ENCODE measurements at regions not wholly inside any gene's neighbourhood (a gene's known extent, or its start where the extent isn't known, plus 50 kb on each side); places are given as distances from the start of the nearest gene placed in this dataset.
"Not testable (repeated sequence)": the region's sequence is repeated elsewhere in the genome, so short reads cannot be mapped to it uniquely, and the experiment has no call there.

- H3K4me3 ChIP-seq (ENCODE audit: low read length in 2 of 2); H3K4me2 ChIP-seq (ENCODE audit: insufficient read depth, low read length, poor library complexity, severe bottlenecking); H2BK15ac ChIP-seq (ENCODE audit: low read length); H2BK12ac ChIP-seq (ENCODE audit: low read length); H2BK120ac ChIP-seq (ENCODE audit: low read depth, low read length); H3K27me3 ChIP-seq (ENCODE audit: control insufficient read depth in 3 of 3, insufficient read depth in 3 of 3, low read depth in 1 of 3, low read length in 3 of 3); H3K14ac ChIP-seq (ENCODE audit: low read length); H4K8ac ChIP-seq (ENCODE audit: low read depth, low read length); H3K27ac ChIP-seq (replicated peaks; ENCODE audit: low read length); H2BK5ac ChIP-seq (ENCODE audit: low read length); H4K91ac ChIP-seq (ENCODE audit: low read depth, low read length, poor library complexity); H3K9ac ChIP-seq (ENCODE audit: low read depth, low read length, poor library complexity); DNase-seq (ENCODE audit: low spot score); H3K18ac ChIP-seq (ENCODE audit: low read length); H3K9me3 ChIP-seq (replicated peaks in 1 of 2; ENCODE audit: control insufficient read depth in 2 of 2, insufficient read depth in 1 of 2, low read depth in 1 of 2, low read length in 2 of 2); H3K23ac ChIP-seq (ENCODE audit: low read depth, low read length, poor library complexity); H2AFZ ChIP-seq (ENCODE audit: low read length); H3K79me1 ChIP-seq (ENCODE audit: low read depth, low read length); H2AK5ac ChIP-seq (ENCODE audit: low read depth, low read length); H3K4ac ChIP-seq (ENCODE audit: low read length); H3K36me3 ChIP-seq (replicated peaks in 1 of 2; ENCODE audit: control insufficient read depth in 2 of 2, insufficient read depth in 2 of 2, low read length in 2 of 2); H3K4me1 ChIP-seq (ENCODE audit: control insufficient read depth in 2 of 2, insufficient read depth in 1 of 2, low read depth in 1 of 2, low read length in 2 of 2): not testable (repeated sequence)
- WGBS, 2 donors (ENCODE audit: extremely low coverage in 2 of 2, insufficient read length in 2 of 2, insufficient replicate concordance in 1 of 2), result no CpG with 5 or more reads among the region's 66 CpGs
Observed at GRCh38 chr1:161447760-161448332, 57.4 kb upstream of the FCGR2A start.

DNA sequence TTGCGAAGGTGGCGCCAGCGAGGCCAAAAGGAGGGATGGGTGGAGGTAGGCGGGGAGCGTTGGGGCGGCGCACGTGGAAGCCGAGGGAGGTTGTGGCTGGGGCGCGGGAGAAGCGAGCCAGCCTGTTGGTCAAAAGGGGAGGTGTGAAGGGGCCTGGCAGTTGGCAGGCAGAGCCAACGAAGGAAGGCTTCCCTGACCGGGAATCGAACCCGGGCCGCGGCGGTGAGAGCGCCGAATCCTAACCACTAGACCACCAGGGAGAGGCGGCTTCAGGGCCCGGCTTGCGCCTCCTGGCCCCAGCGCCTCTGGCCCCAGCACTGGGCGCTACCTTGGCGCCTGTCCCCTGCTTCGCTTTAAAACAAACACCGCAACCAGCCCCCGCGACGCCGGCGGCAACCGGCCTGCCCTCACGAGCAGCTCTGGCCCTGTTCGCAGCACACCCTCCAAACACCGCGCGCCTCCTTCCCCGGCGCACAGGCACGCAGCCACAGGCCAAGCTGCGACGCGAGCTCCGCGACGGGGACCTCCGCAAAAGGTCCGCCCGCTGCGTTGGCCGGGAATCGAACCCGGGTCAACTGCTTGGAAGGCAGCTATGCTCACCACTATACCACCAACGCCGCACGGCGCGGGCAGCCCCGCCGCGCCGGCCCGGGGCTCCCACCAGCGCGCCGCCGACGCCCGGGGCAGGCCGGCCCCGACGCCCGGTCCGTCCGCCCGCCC lies 58.1 kb upstream of the FCGR2A start:
- H4K91ac ChIP-seq (ENCODE audit: low read depth, low read length, poor library complexity); H3K27me3 ChIP-seq (ENCODE audit: control insufficient read depth in 3 of 3, insufficient read depth in 3 of 3, low read depth in 1 of 3, low read length in 3 of 3); H2BK15ac ChIP-seq (ENCODE audit: low read length); H3K4me2 ChIP-seq (ENCODE audit: insufficient read depth, low read length, poor library complexity, severe bottlenecking); H3K4me1 ChIP-seq (ENCODE audit: control insufficient read depth in 2 of 2, insufficient read depth in 1 of 2, low read depth in 1 of 2, low read length in 2 of 2); H4K8ac ChIP-seq (ENCODE audit: low read depth, low read length); H2BK5ac ChIP-seq (ENCODE audit: low read length); H2BK120ac ChIP-seq (ENCODE audit: low read depth, low read length); H3K4ac ChIP-seq (ENCODE audit: low read length); H3K4me3 ChIP-seq (ENCODE audit: low read length in 2 of 2); H3K9ac ChIP-seq (ENCODE audit: low read depth, low read length, poor library complexity); H3K79me1 ChIP-seq (ENCODE audit: low read depth, low read length); H3K36me3 ChIP-seq (replicated peaks in 1 of 2; ENCODE audit: control insufficient read depth in 2 of 2, insufficient read depth in 2 of 2, low read length in 2 of 2); DNase-seq (ENCODE audit: low spot score); H2AK5ac ChIP-seq (ENCODE audit: low read depth, low read length); H3K14ac ChIP-seq (ENCODE audit: low read length); H3K23ac ChIP-seq (ENCODE audit: low read depth, low read length, poor library complexity); H3K18ac ChIP-seq (ENCODE audit: low read length); H3K27ac ChIP-seq (replicated peaks; ENCODE audit: low read length); H3K9me3 ChIP-seq (replicated peaks in 1 of 2; ENCODE audit: control insufficient read depth in 2 of 2, insufficient read depth in 1 of 2, low read depth in 1 of 2, low read length in 2 of 2); H2BK12ac ChIP-seq (ENCODE audit: low read length); H2AFZ ChIP-seq (ENCODE audit: low read length): not testable (repeated sequence)
- no CpG with 5 or more reads among the region's 79 CpGs for WGBS, 2 donors (ENCODE audit: extremely low coverage in 2 of 2, insufficient read length in 2 of 2, insufficient replicate concordance in 1 of 2)

DNA sequence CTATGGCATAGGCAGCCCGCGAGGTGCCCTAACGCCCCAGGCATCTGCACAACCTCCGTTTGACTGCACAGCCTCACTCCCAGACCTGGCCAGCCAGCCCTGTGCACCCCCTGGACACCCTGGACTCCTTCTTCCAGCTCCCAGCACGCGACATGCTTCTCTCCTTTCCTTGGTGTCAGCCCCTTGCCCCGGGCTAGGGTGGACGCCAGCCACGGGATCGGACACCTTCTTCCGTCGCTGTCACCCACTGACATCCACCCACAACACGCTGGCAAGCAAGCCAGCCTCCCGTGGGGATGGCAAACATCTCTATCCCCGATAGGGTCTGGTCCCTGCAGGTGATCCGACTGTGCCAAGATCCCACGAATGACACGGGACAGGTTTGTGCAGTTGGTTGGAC lies 60.5 kb upstream of the FCGR2A start:
- H2BK15ac ChIP-seq (ENCODE audit: low read length); H4K91ac ChIP-seq (ENCODE audit: low read depth, low read length, poor library complexity); H3K4me3 ChIP-seq (ENCODE audit: low read length in 2 of 2); H2BK120ac ChIP-seq (ENCODE audit: low read depth, low read length); H2AFZ ChIP-seq (ENCODE audit: low read length); H2BK12ac ChIP-seq (ENCODE audit: low read length); H3K4ac ChIP-seq (ENCODE audit: low read length); H3K23ac ChIP-seq (ENCODE audit: low read depth, low read length, poor library complexity); H3K14ac ChIP-seq (ENCODE audit: low read length); H3K18ac ChIP-seq (ENCODE audit: low read length); H3K27me3 ChIP-seq (ENCODE audit: control insufficient read depth in 3 of 3, insufficient read depth in 3 of 3, low read depth in 1 of 3, low read length in 3 of 3); H3K36me3 ChIP-seq (replicated peaks in 1 of 2; ENCODE audit: control insufficient read depth in 2 of 2, insufficient read depth in 2 of 2, low read length in 2 of 2); H3K27ac ChIP-seq (replicated peaks; ENCODE audit: low read length); H3K4me1 ChIP-seq (ENCODE audit: control insufficient read depth in 2 of 2, insufficient read depth in 1 of 2, low read depth in 1 of 2, low read length in 2 of 2); DNase-seq (ENCODE audit: low spot score); H4K8ac ChIP-seq (ENCODE audit: low read depth, low read length); H3K9ac ChIP-seq (ENCODE audit: low read depth, low read length, poor library complexity); H3K79me1 ChIP-seq (ENCODE audit: low read depth, low read length); H2BK5ac ChIP-seq (ENCODE audit: low read length); H3K4me2 ChIP-seq (ENCODE audit: insufficient read depth, low read length, poor library complexity, severe bottlenecking); H2AK5ac ChIP-seq (ENCODE audit: low read depth, low read length); H3K9me3 ChIP-seq (replicated peaks in 1 of 2; ENCODE audit: control insufficient read depth in 2 of 2, insufficient read depth in 1 of 2, low read depth in 1 of 2, low read length in 2 of 2): not testable (repeated sequence)
- WGBS, 2 donors (ENCODE audit: extremely low coverage in 2 of 2, insufficient read length in 2 of 2, insufficient replicate concordance in 1 of 2), result no CpG with 5 or more reads among the region's 18 CpGs

DNA sequence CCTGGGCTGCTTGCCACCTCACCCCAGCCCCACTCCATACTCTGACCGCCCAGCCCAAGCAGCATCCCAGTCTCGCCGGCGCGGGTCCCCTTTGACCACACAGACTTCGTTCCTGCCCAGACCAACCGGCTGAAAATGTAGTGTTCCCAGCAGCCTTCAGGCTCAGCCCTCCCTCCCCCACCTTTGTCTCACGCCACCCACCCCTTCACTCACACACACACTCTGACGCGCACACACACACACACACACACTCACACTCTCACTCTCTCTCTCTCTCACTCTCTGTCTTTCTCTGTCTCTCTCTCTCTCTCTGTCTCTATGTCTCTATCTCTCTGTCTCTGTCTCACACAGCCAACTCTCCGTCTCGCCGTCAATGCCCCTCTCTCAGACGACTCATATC lies 61.0 kb upstream of the FCGR2A start:
- H3K9me3 ChIP-seq (replicated peaks in 1 of 2; ENCODE audit: control insufficient read depth in 2 of 2, insufficient read depth in 1 of 2, low read depth in 1 of 2, low read length in 2 of 2); H3K18ac ChIP-seq (ENCODE audit: low read length); H4K8ac ChIP-seq (ENCODE audit: low read depth, low read length); H2AFZ ChIP-seq (ENCODE audit: low read length); DNase-seq (ENCODE audit: low spot score); H3K4me1 ChIP-seq (ENCODE audit: control insufficient read depth in 2 of 2, insufficient read depth in 1 of 2, low read depth in 1 of 2, low read length in 2 of 2); H3K14ac ChIP-seq (ENCODE audit: low read length); H2BK120ac ChIP-seq (ENCODE audit: low read depth, low read length); H2BK12ac ChIP-seq (ENCODE audit: low read length); H2BK5ac ChIP-seq (ENCODE audit: low read length); H3K4me3 ChIP-seq (ENCODE audit: low read length in 2 of 2); H3K23ac ChIP-seq (ENCODE audit: low read depth, low read length, poor library complexity); H3K79me1 ChIP-seq (ENCODE audit: low read depth, low read length); H3K9ac ChIP-seq (ENCODE audit: low read depth, low read length, poor library complexity); H3K36me3 ChIP-seq (replicated peaks in 1 of 2; ENCODE audit: control insufficient read depth in 2 of 2, insufficient read depth in 2 of 2, low read length in 2 of 2); H2AK5ac ChIP-seq (ENCODE audit: low read depth, low read length); H3K4ac ChIP-seq (ENCODE audit: low read length); H4K91ac ChIP-seq (ENCODE audit: low read depth, low read length, poor library complexity); H2BK15ac ChIP-seq (ENCODE audit: low read length); H3K4me2 ChIP-seq (ENCODE audit: insufficient read depth, low read length, poor library complexity, severe bottlenecking); H3K27ac ChIP-seq (replicated peaks; ENCODE audit: low read length): not testable (repeated sequence)
- no CpG with 5 or more reads among the region's 14 CpGs for WGBS, 2 donors (ENCODE audit: extremely low coverage in 2 of 2, insufficient read length in 2 of 2, insufficient replicate concordance in 1 of 2)
- peaks cover 8 to 13% (median 10%) of the 10 kb centered on the region in 3 experiments for H3K27me3 ChIP-seq (ENCODE audit: control insufficient read depth in 3 of 3, insufficient read depth in 3 of 3, low read depth in 1 of 3, low read length in 3 of 3)

Data from neuronal stem cell (in vitro differentiated cells).